B cell (primary cell): ENCODE measurements at regions not wholly inside any gene's neighbourhood (a gene's known extent, or its start where the extent isn't known, plus 50 kb on each side); places are given as distances from the start of the nearest gene placed in this dataset.

Experiments used
- EZH2 ChIP-seq: IDR thresholded peaks from 2 replicates; pipeline ENCODE4 v1.6.1; 2012; ENCODE audit warnings: borderline replicate concordance, low read depth, mild to moderate bottlenecking, moderate library complexity, low read length; ENCODE audit not compliant: insufficient read depth, poor library complexity, severe bottlenecking
- TF ChIP-seq, protein P1 (sequence below): fragments of 200-600 bp; IDR thresholded peaks from one replicate; pipeline ENCODE4 v1.8.0; 2022; ENCODE audit warnings: antibody characterized with exemption, mild to moderate bottlenecking

DNA sequence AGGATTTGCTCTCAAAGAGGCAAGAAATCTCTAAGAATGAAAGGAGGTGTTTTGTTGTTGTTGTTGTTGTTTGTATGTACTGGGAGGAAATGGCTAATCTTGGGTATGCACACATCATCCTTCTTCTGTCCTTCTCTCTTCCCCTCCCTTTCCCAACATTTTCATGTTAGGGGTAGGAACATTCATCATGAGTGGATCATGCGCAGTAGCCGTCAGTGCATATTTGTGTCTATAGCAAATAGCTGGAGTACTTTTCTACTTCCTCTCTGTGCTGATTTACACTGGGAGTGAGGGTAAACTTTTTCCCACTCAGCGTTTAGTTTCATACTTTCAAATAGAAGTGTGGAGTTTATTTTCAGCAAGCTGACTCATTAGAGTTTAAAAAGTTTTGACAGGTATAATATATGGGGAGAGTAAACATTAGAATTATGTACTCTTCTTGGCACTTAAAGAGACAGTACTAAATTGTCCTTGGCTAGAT is 80.5 kb upstream of the PRKG1 start:
- TF ChIP-seq, protein P1, sequence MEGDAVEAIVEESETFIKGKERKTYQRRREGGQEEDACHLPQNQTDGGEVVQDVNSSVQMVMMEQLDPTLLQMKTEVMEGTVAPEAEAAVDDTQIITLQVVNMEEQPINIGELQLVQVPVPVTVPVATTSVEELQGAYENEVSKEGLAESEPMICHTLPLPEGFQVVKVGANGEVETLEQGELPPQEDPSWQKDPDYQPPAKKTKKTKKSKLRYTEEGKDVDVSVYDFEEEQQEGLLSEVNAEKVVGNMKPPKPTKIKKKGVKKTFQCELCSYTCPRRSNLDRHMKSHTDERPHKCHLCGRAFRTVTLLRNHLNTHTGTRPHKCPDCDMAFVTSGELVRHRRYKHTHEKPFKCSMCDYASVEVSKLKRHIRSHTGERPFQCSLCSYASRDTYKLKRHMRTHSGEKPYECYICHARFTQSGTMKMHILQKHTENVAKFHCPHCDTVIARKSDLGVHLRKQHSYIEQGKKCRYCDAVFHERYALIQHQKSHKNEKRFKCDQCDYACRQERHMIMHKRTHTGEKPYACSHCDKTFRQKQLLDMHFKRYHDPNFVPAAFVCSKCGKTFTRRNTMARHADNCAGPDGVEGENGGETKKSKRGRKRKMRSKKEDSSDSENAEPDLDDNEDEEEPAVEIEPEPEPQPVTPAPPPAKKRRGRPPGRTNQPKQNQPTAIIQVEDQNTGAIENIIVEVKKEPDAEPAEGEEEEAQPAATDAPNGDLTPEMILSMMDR = no peak
- TF ChIP-seq EZH2 = no peak
